ENCODE measurements at regions not wholly inside any gene's neighbourhood (a gene's known extent, or its start where the extent isn't known, plus 50 kb on each side); places are given as distances from the start of the nearest gene placed in this dataset.

DNA sequence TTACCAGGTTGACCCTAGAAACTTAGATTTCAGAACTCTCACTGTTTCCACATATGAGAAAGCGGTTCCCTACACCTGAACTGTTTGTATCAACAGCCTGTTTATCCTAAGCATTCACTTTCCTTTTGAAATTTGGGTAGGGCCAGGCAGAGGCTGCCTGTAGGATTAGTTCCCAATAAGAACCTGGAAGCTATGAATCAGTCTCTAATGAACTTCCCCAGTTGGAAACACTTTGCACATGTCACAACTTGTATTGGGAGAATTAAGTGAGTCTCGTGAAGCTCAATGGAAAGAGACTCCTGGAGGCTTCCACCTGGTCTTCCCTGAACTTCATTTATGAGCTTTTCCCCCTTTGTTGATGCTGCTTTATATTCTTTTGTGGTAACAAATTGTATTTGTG, 486.6 kb upstream of the HS6ST1 start:
- DNase-seq, result no peak

- DNase-seq, result no peak
Observed at GRCh38 chr2:128805918-128806317, 487.2 kb upstream of the HS6ST1 start.

DNA sequence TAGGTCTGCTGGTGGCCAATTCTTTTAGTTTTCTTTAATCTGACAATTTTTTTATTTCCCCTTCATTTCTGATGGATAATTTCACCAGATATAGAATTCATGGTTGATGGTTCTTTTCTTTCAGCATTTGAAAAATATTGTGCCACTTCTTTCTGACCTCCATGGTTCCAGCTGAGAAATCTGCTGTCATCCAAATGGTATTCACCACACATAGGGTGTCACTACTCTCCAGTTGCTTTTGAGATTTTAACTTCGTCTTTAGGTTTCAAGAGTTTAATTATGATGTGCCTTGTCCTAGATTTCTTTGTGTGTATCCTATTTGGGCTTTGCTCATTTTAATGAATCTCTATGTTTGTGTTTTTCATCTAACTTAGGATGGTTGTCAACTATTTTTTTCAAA, 488.6 kb upstream of the HS6ST1 start:
- DNase-seq, result no peak

DNA sequence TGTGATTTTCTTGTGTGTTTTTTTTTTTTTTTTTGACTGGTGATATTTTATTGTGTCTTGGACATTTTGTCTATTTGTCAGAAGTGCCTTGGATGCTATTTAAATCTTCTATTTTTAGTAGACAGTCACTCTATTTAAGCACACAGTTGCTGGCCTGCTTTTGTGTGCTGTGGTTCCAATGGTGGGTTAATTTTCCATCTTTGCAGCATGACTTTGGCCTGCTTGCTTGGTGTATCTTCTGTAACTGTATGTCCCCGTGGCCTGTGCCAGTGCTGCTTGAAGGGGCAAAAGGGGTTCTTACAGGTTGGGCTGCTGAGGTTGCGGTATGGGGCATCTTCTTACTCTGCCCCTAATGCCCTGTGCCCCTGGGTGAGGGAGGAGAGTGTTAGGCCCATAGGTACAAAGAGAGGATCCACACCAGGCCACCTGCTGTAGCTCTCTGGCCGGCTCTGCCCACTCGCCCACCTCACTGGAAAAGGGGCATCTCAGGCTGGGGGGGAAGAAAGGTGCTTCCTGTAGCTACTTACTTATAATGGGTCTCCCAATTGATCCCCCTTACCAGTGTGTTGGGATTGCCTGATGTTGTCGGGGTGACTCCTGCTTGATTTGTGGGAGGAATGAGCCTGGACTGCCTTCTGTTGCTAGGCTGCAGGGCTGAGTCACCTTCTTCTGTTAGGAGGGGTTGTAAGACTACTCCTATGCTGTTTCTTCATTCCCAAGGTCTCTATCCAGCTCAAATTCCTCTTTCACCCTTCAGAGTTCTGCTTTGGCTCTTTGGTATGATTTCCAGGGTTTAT, 490.0 kb upstream of the HS6ST1 start:
- DNase-seq, result no peak

GRCh38 chr2:128809259-128809636, 490.6 kb upstream of the HS6ST1 start:
- no peak for DNase-seq

GRCh38 chr2:128809880-128810279, 491.2 kb upstream of the HS6ST1 start:
- no peak for DNase-seq

GRCh38 chr2:128812183-128812940, 493.7 kb upstream of the HS6ST1 start:
- no peak for DNase-seq

- no peak for DNase-seq
Observed at GRCh38 chr2:128813352-128814034, 494.8 kb upstream of the HS6ST1 start.

DNA sequence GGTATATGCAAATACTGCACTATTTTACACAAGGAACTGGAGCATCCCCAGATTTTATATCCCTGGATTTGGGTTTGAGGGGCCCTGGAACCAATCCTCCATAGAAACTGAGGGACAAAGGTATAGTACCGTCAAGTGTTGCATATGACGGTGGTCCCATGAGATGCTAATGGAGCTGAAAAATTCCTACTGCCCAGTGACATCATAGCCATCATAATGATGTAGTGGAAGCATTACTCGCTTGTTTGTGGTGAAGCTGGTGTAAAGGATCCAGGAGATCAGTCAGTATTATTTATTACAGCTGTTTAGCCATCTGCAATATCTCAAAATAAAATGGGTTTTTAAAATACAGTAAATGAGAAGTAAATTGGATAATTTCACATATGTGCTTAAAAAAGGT, 496.6 kb upstream of the HS6ST1 start:
- DNase-seq, result no peak

- no peak for DNase-seq
Observed at GRCh38 chr2:128817171-128817570, 498.5 kb upstream of the HS6ST1 start.

- no peak for DNase-seq
Observed at GRCh38 chr2:128817813-128818212, 499.1 kb upstream of the HS6ST1 start.

- DNase-seq, result no peak
Observed at GRCh38 chr2:128818248-128818647, 499.6 kb upstream of the HS6ST1 start.

- DNase-seq, result no peak
Observed at GRCh38 chr2:128818704-128819491, 500.2 kb upstream of the HS6ST1 start.

- DNase-seq, result no peak
Observed at GRCh38 chr2:128820452-128820851, 501.8 kb upstream of the HS6ST1 start.

DNA sequence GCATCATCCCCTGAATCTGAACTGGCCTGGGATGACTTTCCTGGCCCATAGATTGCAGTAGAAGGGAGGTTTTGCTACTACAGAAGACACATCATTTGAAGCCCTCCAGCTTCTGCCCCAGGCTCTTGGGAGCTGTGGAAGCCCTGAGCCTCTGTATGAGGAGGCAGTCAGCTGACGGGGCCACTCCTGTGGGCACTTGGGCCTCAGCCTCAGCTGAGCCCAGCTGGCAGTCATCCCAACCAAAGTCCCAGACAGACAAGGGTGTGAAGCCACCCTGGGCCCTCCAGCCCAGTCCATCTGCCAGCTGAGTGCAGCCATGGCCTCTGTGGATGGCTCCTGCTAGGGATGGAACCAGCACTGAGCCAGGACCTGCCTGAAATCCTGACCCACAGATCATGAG, 502.3 kb upstream of the HS6ST1 start:
- no peak for DNase-seq

- no peak for DNase-seq
Observed at GRCh38 chr2:128832946-128833663, 514.4 kb upstream of the HS6ST1 start.

DNA sequence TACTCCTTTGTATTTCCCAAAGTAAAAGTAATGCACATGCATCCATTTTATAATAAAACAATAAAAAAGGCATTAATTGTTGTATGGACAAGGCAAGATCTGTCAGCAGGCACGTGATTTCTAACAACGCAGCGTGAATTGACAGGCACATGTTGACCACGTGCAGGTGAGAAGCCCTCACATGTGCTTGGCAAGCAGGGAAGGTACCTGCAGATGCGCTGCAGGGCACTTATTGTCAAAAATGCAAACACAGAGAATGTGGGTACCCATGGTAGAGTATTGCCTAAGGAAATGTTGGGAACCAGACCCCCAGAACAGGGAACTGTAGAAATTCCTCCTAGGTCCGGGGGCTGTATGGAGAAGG, 515.0 kb upstream of the HS6ST1 start:
- DNase-seq, result no peak

DNA sequence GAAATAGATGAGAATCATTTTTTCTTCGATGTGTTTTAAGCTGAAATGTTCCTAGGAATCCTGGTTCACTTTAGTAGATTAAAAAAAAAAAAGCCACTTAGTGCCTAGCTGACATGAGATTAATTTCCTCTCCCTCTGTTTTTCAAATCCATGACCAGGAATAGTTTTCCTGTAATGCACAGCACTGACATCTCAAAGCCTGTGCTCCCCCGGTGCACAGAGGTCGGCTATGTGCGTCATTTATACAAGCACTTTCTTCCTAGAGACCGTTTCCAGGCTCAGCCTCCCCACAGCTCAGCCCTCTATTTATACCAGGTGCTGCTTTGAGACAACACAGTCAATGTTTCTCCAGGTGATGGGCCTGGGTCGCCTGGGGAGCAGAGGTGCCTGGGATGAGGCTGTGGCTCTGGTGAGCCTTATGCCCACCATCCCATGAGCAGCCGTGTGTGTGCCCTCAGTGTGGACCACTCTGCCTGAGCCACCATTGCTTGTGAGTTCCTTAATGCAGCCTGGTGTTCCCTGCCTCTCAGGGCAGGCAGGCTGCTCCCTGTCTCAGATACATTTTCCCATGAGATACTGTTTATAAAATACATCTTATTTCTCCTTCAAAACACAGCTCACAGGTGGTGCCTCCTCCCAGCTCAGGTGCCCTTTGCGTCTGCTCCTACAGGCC, 515.7 kb upstream of the HS6ST1 start:
- DNase-seq, result no peak

- DNase-seq, result no peak
Observed at GRCh38 chr2:128834880-128835252, 516.2 kb upstream of the HS6ST1 start.

DNA sequence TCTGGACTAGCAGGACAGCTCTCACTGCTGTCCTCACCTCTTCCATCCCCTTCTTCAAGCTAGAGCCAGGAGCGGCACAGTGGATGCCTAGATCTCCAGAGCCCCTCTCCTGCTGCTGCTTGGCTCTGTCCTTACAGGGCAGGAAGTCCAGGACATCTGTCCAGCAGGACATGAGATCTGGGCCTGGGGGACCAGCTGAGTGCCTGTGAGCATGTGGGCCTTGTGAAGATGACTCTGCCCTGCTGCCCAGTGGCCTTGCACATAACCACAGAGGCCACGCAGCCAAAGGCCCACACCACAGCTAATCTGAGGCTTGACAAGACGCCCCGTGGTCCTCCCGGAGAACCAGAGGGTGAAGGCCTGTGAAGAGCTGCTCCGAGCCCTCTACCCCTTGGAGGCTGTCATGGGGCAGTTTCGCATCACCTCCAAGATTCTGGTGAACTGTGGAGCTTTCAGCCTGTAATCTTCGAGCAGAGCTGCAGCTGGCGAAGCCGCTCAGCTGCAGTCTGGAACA, 516.7 kb upstream of the HS6ST1 start:
- DNase-seq, result no peak

GRCh38 chr2:128835974-128836373, 517.3 kb upstream of the HS6ST1 start:
- no peak for DNase-seq

All from stimulated activated CD4-positive, alpha-beta T cell treated with anti-CD3 and anti-CD28 coated beads, Interleukin-4, amount 100 ng/mL, for 4 hours (primary cell).